GM12878 (cell line): ENCODE measurements at regions not wholly inside any gene's neighbourhood (a gene's known extent, or its start where the extent isn't known, plus 50 kb on each side); places are given as distances from the start of the nearest gene placed in this dataset.

Source experiments
- CREM ChIP-seq: IDR thresholded peaks from 2 replicates; pipeline ENCODE4 v1.6.1; 2014; ENCODE audit warnings: antibody characterized with exemption, low read depth
- CTCF ChIP-seq, 3 experiments: IDR thresholded peaks in 2 of 3; conservative IDR thresholded peaks in 1 of 3; 2 replicates each; pipeline ENCODE4 v1.5.1; 2011; ENCODE audit warnings: low read depth in 3 of 3, low read length in 3 of 3, mild to moderate bottlenecking in 3 of 3, control low read depth in 2 of 3, moderate library complexity in 2 of 3, inconsistent platforms in 1 of 3, mixed read lengths in 1 of 3; ENCODE audit not compliant: control insufficient read depth in 2 of 3, insufficient read depth in 1 of 3; ENCODE audit errors: extremely low read depth in 1 of 3
- EZH2 ChIP-seq: IDR thresholded peaks from 2 replicates; pipeline ENCODE4 v1.6.1; 2012; ENCODE audit warnings: low read depth, mild to moderate bottlenecking, control low read depth, inconsistent platforms, low read length, borderline replicate concordance; ENCODE audit not compliant: control insufficient read depth
- MXI1 ChIP-seq: fragments of 150-350 bp; IDR thresholded peaks from 2 replicates; pipeline ENCODE4 v1.6.1; 2011; ENCODE audit warnings: low read depth, mild to moderate bottlenecking, inconsistent platforms, low read length, improper control_type of control experiment
- PBX3 ChIP-seq: IDR thresholded peaks from 2 replicates; pipeline ENCODE4 v1.6.1; 2011; ENCODE audit warnings: mild to moderate bottlenecking, low read depth, low read length, moderate library complexity; ENCODE audit not compliant: insufficient replicate concordance
- ZBTB11 ChIP-seq: fragments of 450-650 bp; formaldehyde crosslinking; IDR thresholded peaks from 2 replicates; pipeline ENCODE4 v1.5.0; 2022; ENCODE audit warnings: mild to moderate bottlenecking, missing genetic modification characterization

- no peak for TF ChIP-seq CREM
- TF ChIP-seq CTCF (IDR thresholded peaks at IDR 0.05 in 2 of 3, conservative IDR thresholded peaks at IDR 0.05 in 1 of 3; ENCODE audit: control insufficient read depth in 2 of 3, extremely low read depth in 1 of 3, insufficient read depth in 1 of 3, low read depth in 3 of 3, low read length in 3 of 3), result no peak
- TF ChIP-seq MXI1, result no peak
- TF ChIP-seq EZH2, result no peak
- TF ChIP-seq ZBTB11, result no peak
- no peak for TF ChIP-seq PBX3
Measured at GRCh38 chr7:106813705-106814305, 51.3 kb upstream of the PIK3CG start.
